Heart left ventricle (tissue), 13 donors: ENCODE measurements at regions not wholly inside any gene's neighbourhood (a gene's known extent, or its start where the extent isn't known, plus 50 kb on each side); places are given as distances from the start of the nearest gene placed in this dataset.

Experiments
- CTCF ChIP-seq, 12 donors: fragments of 200-600 bp; sonication (generic) in 4 of 12; IDR thresholded peaks; one replicate each; pipeline versions ENCODE4 v1.5.0 to v1.8.0; 2018 to 2022; ENCODE audit warnings: antibody characterized with exemption in 12 of 12, mild to moderate bottlenecking in 5 of 12
- POLR2A ChIP-seq, 2 donors: fragments of 450-650 bp; IDR thresholded peaks; one replicate each; pipeline ENCODE4 v1.6.1; 2017; ENCODE audit warnings: antibody characterized with exemption in 2 of 2, mild to moderate bottlenecking in 2 of 2, moderate library complexity in 2 of 2
- donor health status: ischemic (EF 13 %, LVEDD 7.1; RV severe dilation, severe dysfunction).
- donor health status: DM: no; HTN: yes; CAD: no.
- donor health status: DM: no; HTN: no; CAD: no.
- donor health status: ischemic (EF 25% LVEDD 6.9; RV normal size, moderate dysfunction).
- donor health status: ischemic (EF 25% LVEDD 5.7; RV mildly dilated, moderate dysfunction).
- donor health status: ischemic (EF 35%, LVEDD 5.7; RV mildly dilated, moderate dysfunction).
- donor health status: nonischemic (EF 11% LVEDD 7.7; RV severe dilation, severe dysfunction).
- donor health status: DM: yes; HTN: yes; CAD: no.
- donor health status: PGD.
- donor health status: ischemic (EF 29% LVEDD 5.4; RV normal size, mild dysfunction).
- donor health status: nonischemic (EF 23%, LVEDD 6.1; RV moderate dilation, normal function).

DNA sequence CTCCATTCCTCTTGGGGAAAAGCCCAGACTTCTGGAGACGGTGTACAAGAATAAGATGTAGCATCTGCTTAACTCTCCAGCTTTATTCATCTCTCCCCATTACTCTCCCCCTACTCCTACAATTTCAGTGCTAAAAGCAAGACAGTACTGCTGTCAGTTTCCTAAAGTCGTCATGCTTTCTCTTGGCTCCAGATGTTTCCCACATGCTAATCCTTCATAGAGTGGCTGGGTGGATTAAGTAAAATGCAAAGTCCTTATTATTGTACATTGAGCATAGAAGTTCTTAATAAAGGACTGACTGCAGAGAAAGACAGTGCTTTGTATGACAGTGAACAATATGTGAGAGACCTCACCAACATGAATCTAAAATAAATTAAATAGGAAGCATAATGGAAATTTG is 142.2 kb upstream of the UBASH3B start:
- no peak for TF ChIP-seq CTCF (IDR thresholded peaks at IDR 0.05)
- no peak for TF ChIP-seq POLR2A (IDR thresholded peaks at IDR 0.05)
